GM23338 (cell line): ENCODE measurements at regions not wholly inside any gene's neighbourhood (a gene's known extent, or its start where the extent isn't known, plus 50 kb on each side); places are given as distances from the start of the nearest gene placed in this dataset.

Experiments
- CREB1 ChIP-seq: fragments of 250-450 bp; sonication (Bioruptor Pico); IDR thresholded peaks from 2 replicates; pipeline ENCODE4 v1.5.0; 2020; ENCODE audit warnings: low read depth, mild to moderate bottlenecking, moderate library complexity
- ETS1 ChIP-seq: IDR thresholded peaks from 2 replicates; pipeline ENCODE4 v1.6.1; 2016; ENCODE audit warnings: antibody characterized with exemption
- EZH2 ChIP-seq: fragments of 200-600 bp; sonication (generic); IDR thresholded peaks from one replicate; pipeline ENCODE4 v1.8.0; 2017; ENCODE audit warnings: antibody characterized with exemption, mild to moderate bottlenecking, low read depth; ENCODE audit not compliant: unreplicated experiment
- EZH2phosphoT487 ChIP-seq: fragments of 200-600 bp; sonication (generic); IDR thresholded peaks from one replicate; pipeline ENCODE4 v1.8.1; 2018; ENCODE audit warnings: antibody characterized with exemption; ENCODE audit not compliant: unreplicated experiment
- POLR2AphosphoS5 ChIP-seq: IDR thresholded peaks from 2 replicates; pipeline ENCODE4 v1.6.1; 2016; ENCODE audit warnings: antibody characterized with exemption, low read depth
- REST ChIP-seq: IDR thresholded peaks from one replicate; pipeline ENCODE4 v1.6.1; 2018; ENCODE audit warnings: antibody characterized with exemption; ENCODE audit not compliant: unreplicated experiment
- TF ChIP-seq, protein P1 (sequence below), 2 experiments: fragments of 200-600 bp in 1 of 2; sonication (generic) in 1 of 2; conservative IDR thresholded peaks; 2 replicates each; pipeline versions ENCODE4 v1.5.1 to v1.6.1; 2016 to 2017; ENCODE audit warnings: antibody characterized with exemption in 2 of 2, low read depth in 2 of 2, mild to moderate bottlenecking in 2 of 2, moderate library complexity in 1 of 2

DNA sequence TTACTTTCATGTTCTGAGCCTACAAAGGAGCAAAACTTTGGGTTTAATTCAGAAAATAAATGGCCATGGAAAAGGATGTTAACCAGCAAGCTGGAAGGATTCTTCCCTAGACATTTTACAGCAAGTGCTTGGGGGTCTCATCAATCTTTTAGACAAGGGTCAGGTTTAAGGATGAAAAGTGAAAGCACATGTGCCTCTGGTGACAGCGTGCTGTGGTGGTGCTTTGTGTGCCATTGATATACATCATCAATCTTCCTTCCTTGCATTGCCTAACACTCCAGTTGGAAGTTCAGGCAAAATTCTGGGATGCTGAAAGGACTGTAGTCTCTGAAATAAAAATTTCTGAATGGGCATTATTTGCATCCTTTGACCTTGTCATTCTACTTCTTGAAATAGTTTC, 171.2 kb downstream of the KCNE4 start:
- no peak for TF ChIP-seq REST
- TF ChIP-seq, protein P1, sequence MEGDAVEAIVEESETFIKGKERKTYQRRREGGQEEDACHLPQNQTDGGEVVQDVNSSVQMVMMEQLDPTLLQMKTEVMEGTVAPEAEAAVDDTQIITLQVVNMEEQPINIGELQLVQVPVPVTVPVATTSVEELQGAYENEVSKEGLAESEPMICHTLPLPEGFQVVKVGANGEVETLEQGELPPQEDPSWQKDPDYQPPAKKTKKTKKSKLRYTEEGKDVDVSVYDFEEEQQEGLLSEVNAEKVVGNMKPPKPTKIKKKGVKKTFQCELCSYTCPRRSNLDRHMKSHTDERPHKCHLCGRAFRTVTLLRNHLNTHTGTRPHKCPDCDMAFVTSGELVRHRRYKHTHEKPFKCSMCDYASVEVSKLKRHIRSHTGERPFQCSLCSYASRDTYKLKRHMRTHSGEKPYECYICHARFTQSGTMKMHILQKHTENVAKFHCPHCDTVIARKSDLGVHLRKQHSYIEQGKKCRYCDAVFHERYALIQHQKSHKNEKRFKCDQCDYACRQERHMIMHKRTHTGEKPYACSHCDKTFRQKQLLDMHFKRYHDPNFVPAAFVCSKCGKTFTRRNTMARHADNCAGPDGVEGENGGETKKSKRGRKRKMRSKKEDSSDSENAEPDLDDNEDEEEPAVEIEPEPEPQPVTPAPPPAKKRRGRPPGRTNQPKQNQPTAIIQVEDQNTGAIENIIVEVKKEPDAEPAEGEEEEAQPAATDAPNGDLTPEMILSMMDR (conservative IDR thresholded peaks at IDR 0.05; ENCODE audit: low read depth in 2 of 2): no peak
- TF ChIP-seq EZH2phosphoT487: no peak
- no peak for TF ChIP-seq ETS1
- TF ChIP-seq EZH2: no peak
- no peak for TF ChIP-seq CREB1
- TF ChIP-seq POLR2AphosphoS5: no peak
